H1 (cell line): ENCODE measurements at regions not wholly inside any gene's neighbourhood (a gene's known extent, or its start where the extent isn't known, plus 50 kb on each side); places are given as distances from the start of the nearest gene placed in this dataset.

Source experiments
- CTCF ChIA-PET: fragments of 300-600 bp; sonication (Branson Sonifier 250); formaldehyde crosslinking; loops from one replicate; lab custom pipeline; 2021; ENCODE audit not compliant: partially characterized antibody; lab: Charles Lee
- POLR2A ChIA-PET: fragments of 300-600 bp; sonication (Branson Sonifier 250); formaldehyde crosslinking; loops from one replicate; lab custom pipeline; 2021; ENCODE audit warnings: inconsistent platforms; ENCODE audit not compliant: partially characterized antibody; lab: Charles Lee
- DNase-seq, 2 experiments: peaks; one replicate each; pipeline versions ENCODE4 v3.0.0 to v3.0.0-alpha.2; 2010 to 2022; ENCODE audit warnings: low spot score in 2 of 2, low read depth in 1 of 2, mixed read lengths in 1 of 2
- FAIRE-seq: peaks from 2 replicates; lab custom pipeline; 2011; peaks lifted over from hg19 to GRCh38; lab: Jason Lieb, UNC
- H2AFZ ChIP-seq: 2 replicates; pipeline ENCODE4 v1.8.1; 2012; ENCODE audit warnings: low read length, inconsistent platforms
- H2AK5ac ChIP-seq: 2 replicates; pipeline ENCODE4 v1.6.1; 2013; ENCODE audit warnings: low read depth, low read length
- H2BK120ac ChIP-seq: replicated peaks from 2 replicates; pipeline ENCODE3; 2013; ENCODE audit warnings: low read depth, low read length, inconsistent platforms
- H2BK12ac ChIP-seq: 2 replicates; pipeline ENCODE4 v1.6.1; 2013; ENCODE audit warnings: low read depth, low read length
- H2BK15ac ChIP-seq: 2 replicates; pipeline ENCODE4 v1.6.1; 2013; ENCODE audit warnings: low read length
- H2BK20ac ChIP-seq: 2 replicates; pipeline ENCODE4 v1.6.1; 2013; ENCODE audit warnings: low read length
- H2BK5ac ChIP-seq: 2 replicates; pipeline ENCODE4 v1.6.1; 2013; ENCODE audit warnings: low read depth, low read length
- H3K14ac ChIP-seq: 2 replicates; pipeline ENCODE4 v1.6.1; 2013; ENCODE audit warnings: inconsistent platforms; ENCODE audit not compliant: insufficient read length
- H3K18ac ChIP-seq: 2 replicates; pipeline ENCODE4 v1.6.1; 2013; ENCODE audit warnings: low read length; ENCODE audit errors: extremely low read depth
- H3K23ac ChIP-seq: 2 replicates; pipeline ENCODE4 v1.6.1; 2013; ENCODE audit warnings: inconsistent platforms; ENCODE audit not compliant: insufficient read length
- H3K23me2 ChIP-seq: 2 replicates; pipeline ENCODE4 v1.6.1; 2013; ENCODE audit warnings: low read depth, low read length
- H3K27ac ChIP-seq: 2 replicates; pipeline ENCODE4 v1.6.1; 2011; ENCODE audit warnings: low read depth, low read length, inconsistent platforms
- H3K27me3 ChIP-seq, 4 experiments: replicated peaks in 1 of 4; 1 replicate in 1 of 4; 2 replicates in 3 of 4; pipeline versions ENCODE4 v1.6.1 to v1.8.1; 2011 to 2013; ENCODE audit warnings: low read length in 3 of 4, mild to moderate bottlenecking in 3 of 4, inconsistent platforms in 2 of 4, mixed read lengths in 2 of 4, moderate library complexity in 1 of 4; ENCODE audit not compliant: control insufficient read depth in 3 of 4, insufficient read depth in 3 of 4; ENCODE audit errors: extremely low read depth in 1 of 4
- H3K36me3 ChIP-seq, 4 experiments: 2 replicates each; pipeline versions ENCODE4 v1.6.1 to v1.8.1; 2011 to 2013; ENCODE audit warnings: mild to moderate bottlenecking in 4 of 4, low read length in 3 of 4, moderate library complexity in 2 of 4, control low read depth in 1 of 4, inconsistent platforms in 1 of 4; ENCODE audit not compliant: insufficient read depth in 4 of 4, control insufficient read depth in 2 of 4
- H3K4ac ChIP-seq: replicated peaks from 2 replicates; pipeline ENCODE3; 2013; ENCODE audit warnings: low read length, low read depth, mixed read lengths, inconsistent platforms; ENCODE audit not compliant: insufficient read length
- H3K4me1 ChIP-seq, 4 experiments: replicated peaks in 1 of 4; 1 replicate in 1 of 4; 2 replicates in 3 of 4; pipeline versions ENCODE4 v1.6.1 to v1.8.1; 2011 to 2013; ENCODE audit warnings: low read length in 3 of 4, inconsistent platforms in 2 of 4, mixed read lengths in 1 of 4; ENCODE audit not compliant: insufficient read depth in 4 of 4, control insufficient read depth in 3 of 4
- H3K4me2 ChIP-seq, 2 experiments: 2 replicates each; pipeline versions ENCODE4 v1.6.1 to v1.8.1; 2011 to 2013; ENCODE audit warnings: low read depth in 2 of 2, low read length in 2 of 2, control low read depth in 1 of 2, inconsistent platforms in 1 of 2, mild to moderate bottlenecking in 1 of 2; ENCODE audit not compliant: insufficient read depth in 1 of 2
- H3K4me3 ChIP-seq, 4 experiments: fragments of 200-600, 300-600 bp in 1 of 4; sonication (generic), shearing (Covaris generic), sonication (Bioruptor Twin) in 1 of 4; 2 replicates each; pipeline versions ENCODE4 v1.5.1 to v1.8.1; 2011 to 2016; ENCODE audit warnings: low read length in 4 of 4, low read depth in 3 of 4, control low read depth in 2 of 4, inconsistent platforms in 2 of 4, mild to moderate bottlenecking in 2 of 4, mixed read lengths in 1 of 4, moderate library complexity in 1 of 4; ENCODE audit not compliant: insufficient read depth in 2 of 4; ENCODE audit errors: extremely low read depth in 1 of 4
- H3K56ac ChIP-seq: replicated peaks from 2 replicates; pipeline ENCODE3; 2013; ENCODE audit warnings: low read depth, mild to moderate bottlenecking, mixed read lengths, low read length, inconsistent platforms; ENCODE audit not compliant: insufficient read length
- H3K79me1 ChIP-seq: 2 replicates; pipeline ENCODE4 v1.6.1; 2013; ENCODE audit warnings: low read depth, low read length, control low read depth
- H3K79me2 ChIP-seq, 2 experiments: 2 replicates each; pipeline versions ENCODE4 v1.6.1 to v1.8.1; 2012 to 2013; ENCODE audit warnings: low read length in 2 of 2, mild to moderate bottlenecking in 2 of 2, inconsistent platforms in 1 of 2; ENCODE audit not compliant: insufficient read depth in 2 of 2, control insufficient read depth in 1 of 2
- H3K9ac ChIP-seq, 4 experiments: replicated peaks in 1 of 4; 1 replicate in 1 of 4; 2 replicates in 3 of 4; pipeline versions ENCODE4 v1.6.1 to v1.8.1; 2011 to 2013; ENCODE audit warnings: low read depth in 3 of 4, low read length in 3 of 4, control low read depth in 2 of 4, mild to moderate bottlenecking in 2 of 4, moderate library complexity in 2 of 4, inconsistent platforms in 1 of 4; ENCODE audit errors: extremely low read depth in 1 of 4
- H3K9me3 ChIP-seq, 2 experiments: 2 replicates each; pipeline versions ENCODE4 v1.6.1 to v1.8.1; 2012 to 2013; ENCODE audit warnings: mild to moderate bottlenecking in 2 of 2, moderate library complexity in 2 of 2, control low read depth in 1 of 2, inconsistent platforms in 1 of 2, low read depth in 1 of 2, low read length in 1 of 2, mixed read lengths in 1 of 2; ENCODE audit not compliant: insufficient read depth in 2 of 2
- H4K20me1 ChIP-seq, 2 experiments: replicated peaks in 1 of 2; 2 replicates each; pipeline versions ENCODE3 to v1.8.1; 2011 to 2013; ENCODE audit warnings: inconsistent platforms in 2 of 2, low read length in 2 of 2, mild to moderate bottlenecking in 1 of 2; ENCODE audit not compliant: insufficient read depth in 2 of 2, control insufficient read depth in 1 of 2
- H4K5ac ChIP-seq: 2 replicates; pipeline ENCODE4 v1.6.1; 2013; ENCODE audit warnings: low read length, low read depth, mixed read lengths, inconsistent platforms; ENCODE audit not compliant: insufficient read length
- H4K8ac ChIP-seq: 2 replicates; pipeline ENCODE4 v1.8.0; 2013; ENCODE audit warnings: mild to moderate bottlenecking, moderate library complexity, low read length, inconsistent platforms; ENCODE audit not compliant: insufficient read depth; ENCODE audit errors: extremely low read depth
- H4K91ac ChIP-seq: replicated peaks from 2 replicates; pipeline ENCODE3; 2013; ENCODE audit warnings: low read length, mixed read lengths, inconsistent platforms; ENCODE audit not compliant: insufficient read length
- ASH2L ChIP-seq: fragments of 200-600, 300-600 bp; sonication (generic); IDR thresholded peaks from one replicate; pipeline ENCODE4 v1.7.1; 2017; ENCODE audit warnings: low read length
- CBX5 ChIP-seq: fragments of 300-800, 300-1000 bp; sonication (generic); IDR thresholded peaks from 2 replicates; pipeline ENCODE4 v1.7.1; 2016; ENCODE audit warnings: antibody characterized with exemption, low read length, low read depth
- CHD1 ChIP-seq: IDR thresholded peaks from 2 replicates; pipeline ENCODE4 v1.6.1; 2012; ENCODE audit warnings: low read depth, low read length, improper control_type of control experiment
- KDM4A ChIP-seq: IDR thresholded peaks from one replicate; pipeline ENCODE4 v1.7.1; 2012; ENCODE audit warnings: low read depth, mild to moderate bottlenecking, moderate library complexity, low read length, inconsistent platforms; ENCODE audit not compliant: severe bottlenecking
- KDM5A ChIP-seq: fragments of 200-600 bp; IDR thresholded peaks from 2 replicates; pipeline ENCODE4 v1.7.1; 2012; ENCODE audit warnings: mild to moderate bottlenecking, low read length, inconsistent platforms, mixed read lengths
- RXRA ChIP-seq: IDR thresholded peaks from 2 replicates; pipeline ENCODE4 v1.6.1; 2011; ENCODE audit warnings: low read depth, mild to moderate bottlenecking, low read length, moderate library complexity; ENCODE audit not compliant: insufficient read depth
- SP2 ChIP-seq: IDR thresholded peaks from 2 replicates; pipeline ENCODE4 v1.6.1; 2012; ENCODE audit warnings: mild to moderate bottlenecking, low read length, inconsistent platforms
- SP4 ChIP-seq: IDR thresholded peaks from 2 replicates; pipeline ENCODE4 v1.6.1; 2012; ENCODE audit warnings: low read length, inconsistent platforms
- SRF ChIP-seq: IDR thresholded peaks from 2 replicates; pipeline ENCODE4 v1.6.1; 2011; ENCODE audit warnings: mild to moderate bottlenecking, low read depth, low read length, moderate library complexity
- ZNF274 ChIP-seq: IDR thresholded peaks from 2 replicates; pipeline ENCODE4 v1.7.0; 2012; ENCODE audit warnings: low read length, borderline replicate concordance; ENCODE audit errors: extremely low read depth
- WGBS, 2 experiments: shearing (Covaris generic) in 1 of 2; methylation state at CpG; one replicate each; pipeline versions ENCODE4 v1.1.6 to v1.1.7; 2013 to 2015; ENCODE audit warnings: low lambda C conversion rate in 2 of 2, mixed read lengths in 2 of 2, inconsistent platforms in 1 of 2, low coverage in 1 of 2, missing lambda C conversion rate in 1 of 2; ENCODE audit not compliant: insufficient replicate concordance in 2 of 2, insufficient coverage in 1 of 2, insufficient read length in 1 of 2; ENCODE audit errors: extremely low coverage in 1 of 2, missing lambda C conversion rate in 1 of 2; 5-methylcytosine and 5-hydroxymethylcytosine counted together

GRCh38 chr13:107497661-107498060, 717.7 kb downstream of the LIG4 start:
- Histone ChIP-seq H3K4me1 (no peaks in the 10 kb centered on the region), H3K4me2 (no peak overlapping the region), H3K79me1 (no peaks in the 10 kb centered on the region), H2BK15ac (no peak overlapping the region), H3K9me3 (no peaks in the 10 kb centered on the region), H3K23me2 (no peaks in the 10 kb centered on the region)
- FAIRE-seq: no peak
- TF ChIP-seq RXRA (no peak), SP2 (no peak), KDM4A (no peak), CHD1 (no peak), CBX5 (no peak), SRF (no peak), SP4 (no peak), ZNF274 (no peak), KDM5A (no peak), ASH2L (no peak)
- TF ChIP-seq, all 59 proteins: peak for 0
- H2AK5ac ChIP-seq: no peak overlapping the region
- H2BK20ac ChIP-seq: no peak overlapping the region
- ChIA-PET CTCF (interaction anchor here (0.9 kb wide), 1 partner anchor 7 kb away, joined by 3 read pairs; no protein-coding TSS in a partner anchor), POLR2A (no interaction called here)
- no peak overlapping the region for H2BK120ac ChIP-seq
- H3K23ac ChIP-seq: no peak overlapping the region
- H3K79me2 ChIP-seq: no peaks in the 10 kb centered on the region
- no peak overlapping the region for H4K5ac ChIP-seq
- no peak overlapping the region for H3K4me3 ChIP-seq
- no peak overlapping the region for H3K14ac ChIP-seq
- H2BK5ac ChIP-seq: no peak overlapping the region
- no peak overlapping the region for H2BK12ac ChIP-seq
- no peak overlapping the region for H2AFZ ChIP-seq
- H3K56ac ChIP-seq: no peak overlapping the region
- no peak overlapping the region for H3K27ac ChIP-seq
- no peak overlapping the region for H3K4ac ChIP-seq
- H3K18ac ChIP-seq: no peak overlapping the region
- H3K27me3 ChIP-seq: no peaks in the 10 kb centered on the region
- no peak overlapping the region for H3K9ac ChIP-seq
- no peak overlapping the region for H4K91ac ChIP-seq
- no peaks in the 10 kb centered on the region for H3K36me3 ChIP-seq
- H4K20me1 ChIP-seq: no peaks in the 10 kb centered on the region
- no peak for DNase-seq
- 90% methylated on average over 5 of the region's 5 CpGs; no CpG with 5 or more reads in 1 of the 2 experiments for WGBS, 2 experiments
- H4K8ac ChIP-seq: no peak overlapping the region
